HCT116 (cell line): ENCODE measurements at regions not wholly inside any gene's neighbourhood (a gene's known extent, or its start where the extent isn't known, plus 50 kb on each side); places are given as distances from the start of the nearest gene placed in this dataset.

Source experiments
- ATAC-seq: fragments of 200-7000 bp; cut with Tn5 transposase; 2 replicates; pipeline ENCODE4 v1.9.1; 2020; ENCODE audit warnings: mild to moderate bottlenecking, moderate library complexity
- BruUV-seq: library from RNA; stranded (reverse); fragments of 400-500 nt; replicated peaks from 2 replicates; lab custom pipeline; 2021; lab: Mats Ljungman, UMichigan
- CTCF ChIA-PET: fragments of 300-600 bp; sonication (Branson Sonifier 250); formaldehyde crosslinking; loops from one replicate; lab custom pipeline; 2021; ENCODE audit warnings: antibody characterized with exemption; lab: Charles Lee
- POLR2A ChIA-PET: fragments of 300-600, 350-600 bp; sonication (Branson Sonifier 250); formaldehyde crosslinking; loops from one replicate; lab custom pipeline; 2021; ENCODE audit warnings: antibody characterized with exemption; lab: Charles Lee
- RAD21 ChIA-PET, 2 experiments: fragments of 300-600 bp; sonication (Branson Sonifier 250); formaldehyde crosslinking; loops; one replicate each; lab custom pipeline; 2023; ENCODE audit warnings: low total read pairs in 2 of 2; ENCODE audit not compliant: uncharacterized antibody in 2 of 2, unreplicated experiment in 2 of 2, low non-redundant PET in 1 of 2; lab: Charles Lee
- DNase-seq: peaks from one replicate; pipeline ENCODE4 v3.0.0-alpha.2; 2010; ENCODE audit warnings: low read depth, low spot score
- H2AFZ ChIP-seq: fragments of 200-600 bp; shearing (Covaris generic), sonication (generic); 2 replicates; pipeline ENCODE4 v1.6.1; 2017; ENCODE audit warnings: low read depth, mixed run types, mixed read lengths, antibody characterized with exemption, low read length; ENCODE audit not compliant: poor library complexity, severe bottlenecking
- H3K27ac ChIP-seq: 2 replicates; pipeline ENCODE4 v1.5.1; 2012; ENCODE audit warnings: low read depth, low read length
- H3K27me3 ChIP-seq: fragments of 200-600 bp; sonication (generic); 2 replicates; pipeline ENCODE4 v1.6.1; 2016; ENCODE audit warnings: mixed run types, low read length, mixed read lengths; ENCODE audit not compliant: insufficient read depth
- H3K36me3 ChIP-seq, 2 experiments: fragments of 200-500 bp in 1 of 2; fragments of 200-600 bp in 1 of 2; sonication (Bioruptor generic) in 1 of 2; sonication (generic) in 1 of 2; 2 replicates each; pipeline versions ENCODE4 v1.5.1 to v1.6.1; 2014 to 2016; ENCODE audit warnings: low read length in 2 of 2, inconsistent platforms in 1 of 2, mixed read lengths in 1 of 2, mixed run types in 1 of 2; ENCODE audit not compliant: insufficient read depth in 2 of 2, control insufficient read depth in 1 of 2
- H3K4me1 ChIP-seq, 2 experiments: fragments of 200-600 bp in 1 of 2; sonication (generic) in 1 of 2; 2 replicates each; pipeline versions ENCODE4 v1.5.1 to v1.6.1; 2012 to 2017; ENCODE audit warnings: low read length in 2 of 2, inconsistent platforms in 1 of 2, mild to moderate bottlenecking in 1 of 2, mixed read lengths in 1 of 2, mixed run types in 1 of 2, moderate library complexity in 1 of 2; ENCODE audit not compliant: insufficient read depth in 2 of 2, control insufficient read depth in 1 of 2
- H3K4me2 ChIP-seq: fragments of 200-600 bp; sonication (generic); 2 replicates; pipeline ENCODE4 v1.6.1; 2017; ENCODE audit warnings: mixed run types, low read length, mixed read lengths
- H3K4me3 ChIP-seq, 2 experiments: fragments of 200-600 bp in 1 of 2; sonication (generic) in 1 of 2; replicated peaks in 1 of 2; 2 replicates each; pipeline ENCODE4 v1.5.1; 2011 to 2016; ENCODE audit warnings: low read length in 2 of 2, control low read depth in 1 of 2, low read depth in 1 of 2, mild to moderate bottlenecking in 1 of 2, mixed read lengths in 1 of 2, mixed run types in 1 of 2
- H3K79me2 ChIP-seq: fragments of 200-600 bp; sonication (generic); 2 replicates; pipeline ENCODE4 v1.6.1; 2017; ENCODE audit warnings: mild to moderate bottlenecking, mixed run types, low read length, moderate library complexity, mixed read lengths; ENCODE audit not compliant: insufficient read depth
- H3K9ac ChIP-seq: fragments of 200-600 bp; sonication (generic); 2 replicates; pipeline ENCODE4 v1.6.1; 2016; ENCODE audit warnings: low read length, mixed read lengths
- H3K9me2 ChIP-seq: fragments of 200-600 bp; sonication (generic), shearing (Covaris generic); 2 replicates; pipeline ENCODE4 v1.6.1; 2017; ENCODE audit warnings: mixed run types, mild to moderate bottlenecking, moderate library complexity; ENCODE audit not compliant: insufficient read depth
- H3K9me3 ChIP-seq, 2 experiments: fragments of 200-500 bp in 1 of 2; fragments of 200-600 bp in 1 of 2; sonication (Bioruptor generic) in 1 of 2; sonication (generic) in 1 of 2; 2 replicates each; pipeline ENCODE4 v1.6.1; 2014 to 2017; ENCODE audit warnings: low read length in 2 of 2, mixed read lengths in 2 of 2, inconsistent platforms in 1 of 2, low read depth in 1 of 2, mild to moderate bottlenecking in 1 of 2, mixed run types in 1 of 2, moderate library complexity in 1 of 2; ENCODE audit not compliant: control insufficient read depth in 1 of 2, insufficient read depth in 1 of 2
- H4K20me1 ChIP-seq: fragments of 200-600 bp; sonication (generic), shearing (Covaris generic); 2 replicates; pipeline ENCODE4 v1.6.1; 2017; ENCODE audit warnings: mixed run types, mild to moderate bottlenecking, moderate library complexity; ENCODE audit not compliant: insufficient read depth
- CBX3 ChIP-seq: IDR thresholded peaks from 2 replicates; pipeline ENCODE4 v1.6.1; 2012; ENCODE audit warnings: low read depth
- CEBPB ChIP-seq: IDR thresholded peaks from 2 replicates; pipeline ENCODE4 v1.6.1; 2012; ENCODE audit warnings: low read depth
- EZH2phosphoT487 ChIP-seq: fragments of 200-600 bp; IDR thresholded peaks from 2 replicates; pipeline ENCODE4 v1.6.1; 2018; ENCODE audit warnings: antibody characterized with exemption, borderline replicate concordance
- FOSL1 ChIP-seq: IDR thresholded peaks from 2 replicates; pipeline ENCODE4 v1.6.1; 2012; ENCODE audit warnings: low read depth
- JUND ChIP-seq: IDR thresholded peaks from 2 replicates; pipeline ENCODE4 v1.6.1; 2012
- POLR2A ChIP-seq: IDR thresholded peaks from 2 replicates; pipeline ENCODE4 v1.7.0; 2011; ENCODE audit warnings: borderline replicate concordance; ENCODE audit not compliant: insufficient read depth, insufficient read length; ENCODE audit errors: extremely low read depth
- POLR2AphosphoS5 ChIP-seq: IDR thresholded peaks from 2 replicates; pipeline ENCODE4 v1.6.1; 2011; ENCODE audit warnings: mild to moderate bottlenecking, low read depth, low read length, moderate library complexity
- SIN3A ChIP-seq: IDR thresholded peaks from 2 replicates; pipeline ENCODE4 v1.6.1; 2012; ENCODE audit warnings: low read depth
- SP1 ChIP-seq: IDR thresholded peaks from 2 replicates; pipeline ENCODE4 v1.6.1; 2012; ENCODE audit warnings: low read depth
- TCF7L2 ChIP-seq: IDR thresholded peaks from 2 replicates; pipeline ENCODE4 v1.7.0; 2011; ENCODE audit warnings: borderline replicate concordance, inconsistent platforms; ENCODE audit not compliant: insufficient read depth, insufficient read length; ENCODE audit errors: extremely low read depth
- ZFX ChIP-seq: fragments of 450-650 bp; IDR thresholded peaks from 2 replicates; pipeline ENCODE4 v1.6.1; 2017
- ZNF274 ChIP-seq: fragments of 200-500 bp; sonication (Bioruptor generic); IDR thresholded peaks from 2 replicates; pipeline ENCODE4 v1.6.1; 2014; ENCODE audit warnings: mild to moderate bottlenecking, low read depth, low read length, inconsistent platforms
- intact Hi-C: fragments of 100-400 bp; cut with micrococcal nuclease; formaldehyde crosslinking; loops from 2 replicates; pipeline ENCODE4 v1.10.0; 2022
- TF ChIP-seq, protein P1 (sequence below): IDR thresholded peaks from 2 replicates; pipeline ENCODE4 v1.6.1; 2012
- TF ChIP-seq, protein P2 (sequence below): IDR thresholded peaks from 2 replicates; pipeline ENCODE4 v1.6.1; 2012; ENCODE audit warnings: low read depth

- TF ChIP-seq EZH2phosphoT487 (no peak), SIN3A (no peak), CEBPB (no peak), SP1 (no peak), CBX3 (no peak), POLR2A (no peak), TCF7L2 (no peak), ZNF274 (no peak), ZFX (no peak), POLR2AphosphoS5 (no peak), FOSL1 (no peak)
- TF ChIP-seq, protein P1, sequence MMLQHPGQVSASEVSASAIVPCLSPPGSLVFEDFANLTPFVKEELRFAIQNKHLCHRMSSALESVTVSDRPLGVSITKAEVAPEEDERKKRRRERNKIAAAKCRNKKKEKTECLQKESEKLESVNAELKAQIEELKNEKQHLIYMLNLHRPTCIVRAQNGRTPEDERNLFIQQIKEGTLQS, result no peak
These were observed 176.8 kb upstream of the ASIC2 start (continued) for GRCh38 chr17:33469911-33470310.

GRCh38 chr17:33473061-33473460 is 180.0 kb upstream of the ASIC2 start:
- peaks cover 0 to under 1% of the 10 kb centered on the region in 2 experiments; a peak in 1 of 4 replicates for H3K9me3 ChIP-seq
- H3K36me3 ChIP-seq, result no peaks in the 10 kb centered on the region
- no peak overlapping the region for H3K4me3 ChIP-seq
- ATAC-seq (no peak), DNase-seq (no peak)
- no peaks in the 10 kb centered on the region for H3K27me3 ChIP-seq
- CTCF ChIA-PET, result no interaction called here
- H3K4me1 ChIP-seq, result no peaks in the 10 kb centered on the region
- no peak overlapping the region for H3K4me2 ChIP-seq
- H2AFZ ChIP-seq, result no peak overlapping the region
- POLR2A ChIA-PET, result no interaction called here
- no peaks in the 10 kb centered on the region for H4K20me1 ChIP-seq
- H3K79me2 ChIP-seq, result no peaks in the 10 kb centered on the region
- no TSS peak for BruUV-seq
- RAD21 ChIA-PET, result no interaction called here
- H3K9ac ChIP-seq, result no peak overlapping the region
- intact Hi-C loops, result no loop called here
- no peak overlapping the region for H3K27ac ChIP-seq
- H3K9me2 ChIP-seq, result no peaks in the 10 kb centered on the region
- TF ChIP-seq SP1, result no peak
- no peak for TF ChIP-seq EZH2phosphoT487
- TF ChIP-seq, all 23 proteins: peak for 0

- no peaks in the 10 kb centered on the region for H3K9me2 ChIP-seq
- ChIA-PET RAD21 (no interaction called here), POLR2A (no interaction called here), CTCF (no interaction called here)
- BruUV-seq, result no TSS peak
- H3K9ac ChIP-seq, result no peak overlapping the region
- ATAC-seq (no peak), DNase-seq (no peak)
- no peaks in the 10 kb centered on the region for H3K79me2 ChIP-seq
- H4K20me1 ChIP-seq, result no peaks in the 10 kb centered on the region
- H3K27ac ChIP-seq, result no peak overlapping the region
- no peaks in the 10 kb centered on the region for H3K4me1 ChIP-seq
- intact Hi-C loops, result no loop called here
- no peaks in the 10 kb centered on the region; a peak in 1 of 4 replicates for H3K9me3 ChIP-seq
- H3K36me3 ChIP-seq, result no peaks in the 10 kb centered on the region
- H3K4me2 ChIP-seq, result no peak overlapping the region
- H2AFZ ChIP-seq, result no peak overlapping the region
- no peaks in the 10 kb centered on the region for H3K27me3 ChIP-seq
- no peak overlapping the region for H3K4me3 ChIP-seq
- TF ChIP-seq TCF7L2 (no peak), EZH2phosphoT487 (no peak), SIN3A (no peak), ZNF274 (no peak), FOSL1 (no peak), JUND (no peak)
- TF ChIP-seq, protein P2, sequence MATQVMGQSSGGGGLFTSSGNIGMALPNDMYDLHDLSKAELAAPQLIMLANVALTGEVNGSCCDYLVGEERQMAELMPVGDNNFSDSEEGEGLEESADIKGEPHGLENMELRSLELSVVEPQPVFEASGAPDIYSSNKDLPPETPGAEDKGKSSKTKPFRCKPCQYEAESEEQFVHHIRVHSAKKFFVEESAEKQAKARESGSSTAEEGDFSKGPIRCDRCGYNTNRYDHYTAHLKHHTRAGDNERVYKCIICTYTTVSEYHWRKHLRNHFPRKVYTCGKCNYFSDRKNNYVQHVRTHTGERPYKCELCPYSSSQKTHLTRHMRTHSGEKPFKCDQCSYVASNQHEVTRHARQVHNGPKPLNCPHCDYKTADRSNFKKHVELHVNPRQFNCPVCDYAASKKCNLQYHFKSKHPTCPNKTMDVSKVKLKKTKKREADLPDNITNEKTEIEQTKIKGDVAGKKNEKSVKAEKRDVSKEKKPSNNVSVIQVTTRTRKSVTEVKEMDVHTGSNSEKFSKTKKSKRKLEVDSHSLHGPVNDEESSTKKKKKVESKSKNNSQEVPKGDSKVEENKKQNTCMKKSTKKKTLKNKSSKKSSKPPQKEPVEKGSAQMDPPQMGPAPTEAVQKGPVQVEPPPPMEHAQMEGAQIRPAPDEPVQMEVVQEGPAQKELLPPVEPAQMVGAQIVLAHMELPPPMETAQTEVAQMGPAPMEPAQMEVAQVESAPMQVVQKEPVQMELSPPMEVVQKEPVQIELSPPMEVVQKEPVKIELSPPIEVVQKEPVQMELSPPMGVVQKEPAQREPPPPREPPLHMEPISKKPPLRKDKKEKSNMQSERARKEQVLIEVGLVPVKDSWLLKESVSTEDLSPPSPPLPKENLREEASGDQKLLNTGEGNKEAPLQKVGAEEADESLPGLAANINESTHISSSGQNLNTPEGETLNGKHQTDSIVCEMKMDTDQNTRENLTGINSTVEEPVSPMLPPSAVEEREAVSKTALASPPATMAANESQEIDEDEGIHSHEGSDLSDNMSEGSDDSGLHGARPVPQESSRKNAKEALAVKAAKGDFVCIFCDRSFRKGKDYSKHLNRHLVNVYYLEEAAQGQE, result no peak
These were observed 181.7 kb upstream of the ASIC2 start for GRCh38 chr17:33474789-33475188.
